Subcutaneous abdominal adipose tissue (tissue), 5 donors: ENCODE measurements at regions not wholly inside any gene's neighbourhood (a gene's known extent, or its start where the extent isn't known, plus 50 kb on each side); places are given as distances from the start of the nearest gene placed in this dataset.

Experiments used
- H3K27ac ChIP-seq: one replicate; pipeline ENCODE4 v1.7.0; 2013; ENCODE audit warnings: low read depth, mild to moderate bottlenecking, inconsistent platforms, low read length, moderate library complexity
- H3K27me3 ChIP-seq, 5 donors: one replicate each; pipeline ENCODE4 v1.7.0; 2013; ENCODE audit warnings: low read length in 5 of 5, inconsistent platforms in 1 of 5; ENCODE audit not compliant: control insufficient read depth in 5 of 5, insufficient read depth in 4 of 5
- H3K36me3 ChIP-seq, 5 donors: one replicate each; pipeline ENCODE4 v1.7.0; 2013; ENCODE audit warnings: low read length in 5 of 5; ENCODE audit not compliant: control insufficient read depth in 5 of 5, insufficient read depth in 5 of 5
- H3K4me1 ChIP-seq, 5 donors: one replicate each; pipeline ENCODE4 v1.7.0; 2013; ENCODE audit warnings: low read length in 5 of 5, mild to moderate bottlenecking in 3 of 5, moderate library complexity in 1 of 5; ENCODE audit not compliant: control insufficient read depth in 5 of 5, insufficient read depth in 5 of 5
- H3K4me3 ChIP-seq, 5 donors: one replicate each; pipeline ENCODE4 v1.7.0; 2013; ENCODE audit warnings: low read length in 5 of 5, low read depth in 1 of 5
- H3K9ac ChIP-seq, 5 donors: one replicate each; pipeline ENCODE4 v1.7.0; 2013; ENCODE audit warnings: low read length in 5 of 5, mild to moderate bottlenecking in 4 of 5, moderate library complexity in 3 of 5
- H3K9me3 ChIP-seq, 5 donors: one replicate each; pipeline ENCODE4 v1.7.0; 2013; ENCODE audit warnings: low read length in 5 of 5; ENCODE audit not compliant: control insufficient read depth in 5 of 5
- donor health status: healthy.
- donor health status: healthy.
- donor health status: healthy.
- donor health status: healthy.
- donor health status: healthy.

DNA sequence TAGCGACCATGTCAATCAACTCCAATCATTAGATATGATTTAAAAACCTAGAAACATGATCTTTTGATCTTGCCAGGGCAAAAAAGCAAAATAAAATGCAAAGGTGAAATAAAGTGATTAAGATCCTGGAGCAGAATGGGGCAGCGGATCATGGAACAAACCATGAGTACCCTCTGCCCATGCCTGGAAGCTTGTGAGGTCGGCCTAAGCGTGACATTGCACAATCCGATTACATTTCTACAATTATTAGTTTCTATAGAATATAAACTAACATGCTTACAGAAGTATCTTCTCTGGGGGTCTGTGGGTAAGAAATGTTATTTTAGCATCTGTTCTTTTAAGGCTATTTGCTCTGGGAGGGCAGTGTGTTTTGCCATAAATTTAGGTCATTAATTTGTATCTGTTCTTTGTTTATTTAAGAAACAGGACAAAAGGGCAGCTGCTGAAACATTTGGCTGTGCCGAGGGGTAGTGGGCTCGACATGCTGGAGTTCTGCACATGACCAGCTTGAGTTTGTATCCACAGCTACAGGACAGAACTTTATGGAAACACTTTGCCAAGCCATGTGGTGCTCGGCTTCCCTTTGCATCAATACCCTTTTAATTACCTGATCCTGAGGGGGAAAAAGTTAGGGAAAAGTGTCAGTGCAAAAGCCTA lies 55.9 kb downstream of the ZBTB18 start:
- no peak overlapping the region for H3K9ac ChIP-seq
- H3K4me1 ChIP-seq, result no peaks in the 10 kb centered on the region
- no peaks in the 10 kb centered on the region for H3K27me3 ChIP-seq
- no peaks in the 10 kb centered on the region for H3K9me3 ChIP-seq
- no peaks in the 10 kb centered on the region for H3K36me3 ChIP-seq
- H3K4me3 ChIP-seq, result no peak overlapping the region
- H3K27ac ChIP-seq, result no peak overlapping the region

DNA sequence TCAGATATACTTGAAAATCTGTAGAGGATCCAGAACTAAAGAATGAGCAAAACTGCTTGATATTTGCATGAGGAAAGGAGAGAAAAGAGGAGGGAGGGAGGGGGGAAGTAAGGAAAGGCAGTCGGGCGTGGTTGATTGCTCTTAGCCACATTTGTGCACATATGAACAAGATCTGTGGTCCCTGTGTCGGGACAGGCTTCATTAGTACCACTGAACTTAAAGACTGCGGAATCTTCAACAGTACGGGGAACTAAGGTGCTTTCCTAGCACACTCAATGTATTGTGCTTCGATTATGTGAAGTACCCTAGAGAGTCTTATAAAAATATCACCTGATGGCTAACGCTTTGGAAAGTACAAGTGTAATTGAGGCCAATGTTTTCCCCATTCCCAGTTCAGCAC lies 59.9 kb downstream of the ZBTB18 start:
- Histone ChIP-seq H3K36me3 (no peaks in the 10 kb centered on the region), H3K27ac (no peak overlapping the region), H3K9ac (no peak overlapping the region), H3K9me3 (no peaks in the 10 kb centered on the region), H3K27me3 (no peaks in the 10 kb centered on the region), H3K4me3 (no peak overlapping the region), H3K4me1 (peaks cover 0 to 14% (median 3%) of the 10 kb centered on the region in 5 donors)

GRCh38 chr1:244112041-244112440 lies 61.0 kb downstream of the ZBTB18 start:
- no peak overlapping the region for H3K4me3 ChIP-seq
- H3K36me3 ChIP-seq, result no peaks in the 10 kb centered on the region
- H3K4me1 ChIP-seq, result peaks cover 0 to 14% (median 3%) of the 10 kb centered on the region in 5 donors
- H3K9ac ChIP-seq, result no peak overlapping the region
- no peaks in the 10 kb centered on the region for H3K27me3 ChIP-seq
- peaks cover 0 to 2% (median 0%) of the 10 kb centered on the region in 5 donors for H3K9me3 ChIP-seq
- no peak overlapping the region for H3K27ac ChIP-seq

- Histone ChIP-seq H3K9ac (no peak overlapping the region), H3K4me1 (peaks cover 0 to 14% (median 3%) of the 10 kb centered on the region in 5 donors), H3K4me3 (no peak overlapping the region), H3K9me3 (peaks cover 0 to 2% (median 0%) of the 10 kb centered on the region in 5 donors), H3K27ac (no peak overlapping the region), H3K27me3 (no peaks in the 10 kb centered on the region), H3K36me3 (no peaks in the 10 kb centered on the region)
These were observed 61.6 kb downstream of the ZBTB18 start for GRCh38 chr1:244112636-244113035.

- H3K9me3 ChIP-seq, result peaks cover 0 to 2% (median 0%) of the 10 kb centered on the region in 5 donors
- H3K4me3 ChIP-seq, result no peak overlapping the region
- H3K27me3 ChIP-seq, result peaks cover 0 to 3% (median 0%) of the 10 kb centered on the region in 5 donors
- H3K9ac ChIP-seq, result no peak overlapping the region
- H3K27ac ChIP-seq, result no peak overlapping the region
- no peaks in the 10 kb centered on the region for H3K36me3 ChIP-seq
- H3K4me1 ChIP-seq, result peaks cover 0 to 14% (median 3%) of the 10 kb centered on the region in 5 donors
These were observed 62.6 kb downstream of the ZBTB18 start for GRCh38 chr1:244113532-244114320.

- Histone ChIP-seq H3K36me3 (no peaks in the 10 kb centered on the region), H3K9ac (no peak overlapping the region), H3K27me3 (peaks cover 0 to 6% (median 0%) of the 10 kb centered on the region in 5 donors), H3K9me3 (peaks cover 0 to 2% (median 0%) of the 10 kb centered on the region in 5 donors), H3K27ac (no peak overlapping the region), H3K4me3 (no peak overlapping the region), H3K4me1 (peaks cover 0 to 14% (median 3%) of the 10 kb centered on the region in 5 donors)
These were observed 63.8 kb downstream of the ZBTB18 start for GRCh38 chr1:244114892-244115291.

GRCh38 chr1:244116946-244117345 lies 65.9 kb downstream of the ZBTB18 start:
- no peak overlapping the region for H3K27ac ChIP-seq
- H3K4me3 ChIP-seq, result no peak overlapping the region
- H3K9me3 ChIP-seq, result peaks cover 0 to 2% (median 0%) of the 10 kb centered on the region in 5 donors
- no peak overlapping the region for H3K9ac ChIP-seq
- H3K4me1 ChIP-seq, result peaks cover 0 to 14% (median 3%) of the 10 kb centered on the region in 5 donors
- H3K27me3 ChIP-seq, result peaks cover 3 to 7% (median 6%) of the 10 kb centered on the region in 5 donors
- H3K36me3 ChIP-seq, result no peaks in the 10 kb centered on the region

DNA sequence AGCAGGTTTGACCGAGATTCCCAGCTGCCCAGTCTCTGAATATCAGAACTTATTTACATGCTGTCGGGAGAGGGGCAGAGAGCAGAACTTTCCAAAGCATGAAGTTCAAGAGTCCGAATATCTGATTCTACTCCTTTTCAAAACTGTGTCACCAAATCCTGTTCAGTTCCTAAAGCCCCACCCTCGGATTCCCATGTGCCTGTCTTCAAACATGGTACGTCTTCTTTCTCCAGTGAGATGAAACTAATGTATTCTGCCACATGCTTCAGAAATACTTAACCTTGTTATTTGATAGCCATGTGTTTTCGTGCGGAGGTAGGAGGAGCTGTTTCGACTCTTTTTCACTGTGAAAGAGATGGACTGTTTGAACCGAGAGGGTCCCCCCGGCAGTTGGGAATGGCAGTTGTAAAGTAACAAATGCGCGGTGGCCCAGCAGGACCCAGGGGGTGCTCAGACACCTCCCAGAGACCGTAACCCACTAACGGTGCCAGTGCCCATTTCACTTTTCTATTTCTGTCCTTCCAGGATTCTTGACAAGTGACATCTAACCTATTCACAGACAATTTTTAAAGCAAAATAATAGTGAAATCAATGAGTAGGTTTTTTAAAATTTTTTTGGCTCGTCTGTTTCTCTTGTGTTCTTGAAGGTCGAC lies 67.2 kb downstream of the ZBTB18 start:
- Histone ChIP-seq H3K27me3 (peaks cover 3 to 8% (median 6%) of the 10 kb centered on the region in 5 donors), H3K4me3 (no peak overlapping the region), H3K9me3 (peaks cover 0 to 2% (median 0%) of the 10 kb centered on the region in 5 donors)

GRCh38 chr1:244128591-244129383 lies 77.7 kb downstream of the ZBTB18 start:
- Histone ChIP-seq H3K9me3 (peaks cover 0 to 3% (median 0%) of the 10 kb centered on the region in 5 donors), H3K4me1 (no peaks in the 10 kb centered on the region), H3K36me3 (no peaks in the 10 kb centered on the region), H3K9ac (no peak overlapping the region), H3K27ac (no peak overlapping the region), H3K27me3 (peaks cover 0 to 3% (median 2%) of the 10 kb centered on the region in 5 donors), H3K4me3 (no peak overlapping the region)

More for the DNA sequence above, 67.2 kb downstream of the ZBTB18 start:
- Histone ChIP-seq H3K4me1 (peaks cover 0 to 5% (median 0%) of the 10 kb centered on the region in 5 donors), H3K9ac (no peak overlapping the region), H3K27ac (no peak overlapping the region), H3K36me3 (no peaks in the 10 kb centered on the region)
